GM06990 (cell line): ENCODE measurements at regions not wholly inside any gene's neighbourhood (a gene's known extent, or its start where the extent isn't known, plus 50 kb on each side); places are given as distances from the start of the nearest gene placed in this dataset.

Experiments used
- DNase-seq: peaks from one replicate; pipeline ENCODE4 v3.0.0-alpha.2; 2011; ENCODE audit not compliant: insufficient read length; ENCODE audit errors: extremely low read depth
- H3K27me3 ChIP-seq: replicated peaks from 2 replicates; pipeline ENCODE4 v1.6.0; 2011; ENCODE audit warnings: low read length; ENCODE audit not compliant: control insufficient read depth, insufficient read depth
- H3K36me3 ChIP-seq: 2 replicates; pipeline ENCODE4 v1.5.1; 2011; ENCODE audit warnings: low read length; ENCODE audit not compliant: control insufficient read depth, insufficient read depth
- H3K4me3 ChIP-seq: replicated peaks from 2 replicates; pipeline ENCODE4 v1.5.1; 2011; ENCODE audit warnings: low read depth, mild to moderate bottlenecking, control low read depth, low read length
- CTCF ChIP-seq: IDR thresholded peaks from 2 replicates; pipeline ENCODE4 v1.5.1; 2011; ENCODE audit warnings: low read length, control low read depth, mild to moderate bottlenecking, inconsistent platforms; ENCODE audit not compliant: insufficient read depth, poor library complexity, severe bottlenecking

GRCh38 chr1:60271041-60271440 lies 197.5 kb upstream of the C1orf87 start:
- Histone ChIP-seq H3K27me3 (no peaks in the 10 kb centered on the region), H3K36me3 (no peaks in the 10 kb centered on the region), H3K4me3 (no peak overlapping the region)
- no peak for TF ChIP-seq CTCF
- no peak for DNase-seq

GRCh38 chr1:60268451-60268850 lies 194.9 kb upstream of the C1orf87 start:
- H3K36me3 ChIP-seq, result no peaks in the 10 kb centered on the region
- no peaks in the 10 kb centered on the region for H3K27me3 ChIP-seq
- H3K4me3 ChIP-seq, result no peak overlapping the region
- DNase-seq, result no peak
- no peak for TF ChIP-seq CTCF

- Histone ChIP-seq H3K27me3 (no peaks in the 10 kb centered on the region), H3K4me3 (no peak overlapping the region), H3K36me3 (no peaks in the 10 kb centered on the region)
- DNase-seq, result no peak
- no peak for TF ChIP-seq CTCF
Measured at GRCh38 chr1:60265560-60266535, 192.3 kb upstream of the C1orf87 start.

- Histone ChIP-seq H3K36me3 (no peaks in the 10 kb centered on the region), H3K4me3 (no peak overlapping the region), H3K27me3 (no peaks in the 10 kb centered on the region)
- DNase-seq, result no peak
- no peak for TF ChIP-seq CTCF
Measured at GRCh38 chr1:60262701-60263100, 189.1 kb upstream of the C1orf87 start.

- DNase-seq, result no peak
- Histone ChIP-seq H3K36me3 (no peaks in the 10 kb centered on the region), H3K27me3 (no peaks in the 10 kb centered on the region), H3K4me3 (no peak overlapping the region)
- TF ChIP-seq CTCF, result no peak
Measured at GRCh38 chr1:60257531-60257930, 184.0 kb upstream of the C1orf87 start.

GRCh38 chr1:60255565-60255964 lies 182.0 kb upstream of the C1orf87 start:
- Histone ChIP-seq H3K4me3 (no peak overlapping the region), H3K27me3 (no peaks in the 10 kb centered on the region), H3K36me3 (no peaks in the 10 kb centered on the region)
- DNase-seq, result no peak
- TF ChIP-seq CTCF, result no peak
